ENCODE measurements at regions not wholly inside any gene's neighbourhood (a gene's known extent, or its start where the extent isn't known, plus 50 kb on each side); places are given as distances from the start of the nearest gene placed in this dataset.

DNA sequence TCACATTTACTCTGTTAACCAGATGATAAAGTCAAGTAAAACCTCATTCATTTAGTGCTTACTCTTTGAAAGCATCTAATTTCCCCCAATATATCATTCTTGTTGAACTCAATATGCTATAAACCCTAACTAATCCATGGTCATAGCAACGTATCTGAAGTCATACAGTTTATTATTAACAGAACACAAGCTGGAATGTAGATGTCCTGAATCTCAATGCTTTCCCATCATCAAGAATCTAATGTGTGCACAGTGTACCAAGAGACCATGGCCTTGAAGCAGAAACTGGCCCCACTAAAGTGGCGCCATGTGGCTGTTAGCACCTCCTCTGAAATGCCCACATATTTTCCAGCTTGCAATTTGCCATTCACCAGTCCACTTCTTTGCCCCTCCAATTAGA lies 245.8 kb downstream of the SOX9 start:
- no peak for DNase-seq (ENCODE audit: low read depth)

DNA sequence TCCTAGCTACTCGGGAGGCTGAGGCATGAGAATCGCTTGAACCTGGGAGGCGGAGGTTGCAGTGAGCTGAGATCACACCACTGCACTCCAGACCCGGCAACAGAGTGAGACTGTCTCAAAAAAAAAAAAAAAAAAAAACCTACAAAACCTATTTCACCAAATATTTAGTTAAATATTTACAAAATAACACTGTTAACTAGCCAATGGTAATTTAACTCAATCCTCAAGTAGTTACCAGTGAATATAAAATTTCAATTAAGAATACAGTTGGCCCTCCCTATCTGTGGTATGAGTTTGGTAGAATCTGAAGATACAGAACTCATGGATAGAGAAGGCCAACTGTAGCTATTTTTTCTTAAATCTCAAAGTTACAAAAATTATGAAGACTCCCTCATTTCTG lies 247.4 kb downstream of the SOX9 start:
- DNase-seq (ENCODE audit: low read depth): no peak

DNA sequence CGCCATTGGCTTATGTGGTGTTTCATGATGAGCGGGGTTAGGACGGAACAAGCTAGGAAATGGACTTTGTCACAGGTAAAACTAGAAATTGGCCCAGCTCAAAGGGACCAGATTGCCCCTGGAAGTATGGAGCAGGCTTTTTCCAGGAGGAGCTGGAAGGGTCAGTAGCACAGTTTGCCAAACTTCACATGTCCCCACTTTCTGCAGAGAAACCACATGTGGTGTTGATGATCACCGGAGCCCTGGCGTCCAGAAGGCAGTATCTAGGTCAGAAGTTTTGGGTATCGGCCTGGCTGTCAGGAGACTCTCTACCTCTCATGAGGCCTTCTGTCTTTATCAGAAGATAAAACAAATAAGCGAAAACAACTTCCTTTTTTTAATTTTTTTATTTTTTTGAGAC lies 248.5 kb downstream of the SOX9 start:
- DNase-seq (ENCODE audit: low read depth): no peak

DNA sequence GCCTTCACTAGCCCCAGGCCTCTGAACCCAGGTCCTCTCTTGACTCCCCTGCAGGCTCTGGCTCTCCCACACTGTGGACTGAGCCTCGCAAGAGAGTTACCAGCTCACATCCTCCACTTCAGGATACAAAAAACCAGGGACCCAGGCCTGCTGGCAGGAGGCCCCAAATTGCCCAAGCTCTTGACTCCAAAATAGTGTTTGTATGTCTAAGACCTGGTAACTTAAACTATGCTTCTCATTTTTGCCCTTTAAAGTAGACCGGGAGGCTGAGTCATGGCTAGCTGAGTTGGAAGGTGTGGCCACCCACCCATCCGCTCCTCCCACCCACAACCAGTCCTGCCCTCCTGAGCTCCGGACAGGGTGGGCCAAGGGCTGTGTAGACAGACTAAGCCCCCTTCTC lies 250.0 kb downstream of the SOX9 start:
- DNase-seq (ENCODE audit: low read depth): peak; percentile 75

DNA sequence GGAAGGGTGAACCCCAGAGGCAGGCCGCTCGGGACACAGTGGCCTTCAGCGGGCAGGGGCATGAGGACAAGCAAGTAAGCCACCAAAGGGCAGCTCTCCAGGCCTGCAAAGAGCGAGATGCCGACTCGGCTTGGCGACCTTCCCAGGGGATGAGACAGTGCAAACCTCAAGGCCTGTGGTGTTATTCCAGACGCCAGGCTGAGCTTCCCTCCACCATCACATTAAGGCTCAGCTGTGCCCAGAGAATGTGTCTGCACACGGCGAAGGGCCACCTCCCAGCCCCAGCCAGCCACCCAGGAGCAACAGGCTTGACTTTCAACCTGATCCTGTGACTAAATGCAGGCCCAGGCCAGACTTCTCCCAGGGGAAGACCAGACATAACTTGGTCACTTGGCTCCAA lies 251.4 kb downstream of the SOX9 start:
- DNase-seq (ENCODE audit: low read depth): peak; percentile 80

DNA sequence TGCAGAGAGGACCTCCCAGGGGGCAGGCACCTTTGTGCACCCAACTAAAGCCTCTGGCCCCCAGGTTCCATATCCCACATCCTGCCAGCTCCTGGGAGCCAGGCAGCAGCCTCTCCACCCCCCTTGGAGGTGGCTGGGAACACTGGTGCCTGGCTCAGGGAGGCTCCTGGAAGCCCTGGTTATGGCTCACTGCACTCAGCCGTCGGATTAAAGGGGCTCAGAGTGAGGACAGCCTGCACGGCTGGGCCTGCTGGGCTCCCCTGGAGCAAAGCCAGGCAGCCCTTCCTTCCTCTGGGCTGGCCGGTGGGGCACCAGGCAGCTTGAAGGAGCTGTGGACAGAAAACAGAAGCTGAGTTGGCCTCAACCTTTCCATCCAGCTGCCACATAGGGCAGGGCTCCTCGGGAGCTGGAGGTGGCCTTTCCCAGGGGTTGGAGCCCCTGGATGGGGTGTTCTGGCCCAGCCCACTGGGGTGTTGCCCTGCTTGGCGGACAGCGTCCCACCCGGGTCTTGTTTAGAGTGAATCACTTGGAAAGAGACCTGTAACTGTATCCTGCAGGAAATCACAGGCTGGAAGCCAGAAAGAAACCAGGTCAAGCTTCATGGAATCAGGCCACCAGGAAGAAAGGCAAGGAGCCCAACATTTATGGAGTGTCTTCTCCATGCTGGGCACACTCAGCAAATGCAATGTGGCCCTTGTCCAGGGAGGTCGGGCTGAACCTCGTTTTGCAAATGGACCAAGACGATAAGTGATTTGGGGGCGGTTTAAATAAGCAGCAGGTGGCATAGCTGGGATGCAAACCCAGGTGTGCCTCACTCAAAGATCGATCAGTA lies 253.3 kb downstream of the SOX9 start:
- DNase-seq (ENCODE audit: low read depth): no peak

DNA sequence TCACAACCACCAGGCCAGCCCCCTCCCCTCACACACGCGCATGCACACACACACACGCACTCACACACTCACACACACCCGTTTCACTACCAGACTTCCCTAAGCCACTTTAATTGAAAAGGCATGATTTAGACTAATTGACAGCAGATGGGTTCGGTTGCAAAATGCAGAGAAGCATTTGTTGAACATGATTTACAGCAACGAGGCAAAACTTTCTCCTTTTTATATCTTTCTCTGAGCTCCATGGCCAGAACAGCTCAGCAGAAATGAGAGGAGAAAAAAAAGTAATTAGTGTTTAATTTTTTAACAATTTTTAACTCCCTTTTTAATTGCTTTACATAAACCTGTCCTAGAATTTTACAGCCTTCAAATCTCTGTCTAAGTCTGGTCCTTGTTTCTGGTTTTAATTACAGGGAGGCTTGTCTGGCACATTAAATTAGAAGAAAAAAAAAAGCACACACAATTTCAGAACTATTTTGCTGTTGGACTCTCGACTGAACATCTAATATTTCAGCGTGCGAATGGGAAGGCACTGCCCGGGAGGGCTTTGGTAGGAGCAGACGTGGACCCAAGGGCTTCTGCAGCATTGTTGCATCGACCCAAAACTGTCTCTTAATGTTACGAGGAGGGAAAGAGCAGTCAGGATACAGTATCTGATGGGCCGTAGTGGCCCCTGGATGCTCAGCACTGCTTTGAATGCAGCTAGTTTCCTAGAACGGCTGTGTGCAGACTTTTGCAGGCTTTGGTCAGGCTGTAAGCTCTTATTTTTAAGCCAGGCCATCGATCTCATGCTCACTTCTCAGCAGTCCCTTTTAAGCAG lies 255.9 kb downstream of the SOX9 start:
- DNase-seq (ENCODE audit: low read depth): peak; percentile 66

DNA sequence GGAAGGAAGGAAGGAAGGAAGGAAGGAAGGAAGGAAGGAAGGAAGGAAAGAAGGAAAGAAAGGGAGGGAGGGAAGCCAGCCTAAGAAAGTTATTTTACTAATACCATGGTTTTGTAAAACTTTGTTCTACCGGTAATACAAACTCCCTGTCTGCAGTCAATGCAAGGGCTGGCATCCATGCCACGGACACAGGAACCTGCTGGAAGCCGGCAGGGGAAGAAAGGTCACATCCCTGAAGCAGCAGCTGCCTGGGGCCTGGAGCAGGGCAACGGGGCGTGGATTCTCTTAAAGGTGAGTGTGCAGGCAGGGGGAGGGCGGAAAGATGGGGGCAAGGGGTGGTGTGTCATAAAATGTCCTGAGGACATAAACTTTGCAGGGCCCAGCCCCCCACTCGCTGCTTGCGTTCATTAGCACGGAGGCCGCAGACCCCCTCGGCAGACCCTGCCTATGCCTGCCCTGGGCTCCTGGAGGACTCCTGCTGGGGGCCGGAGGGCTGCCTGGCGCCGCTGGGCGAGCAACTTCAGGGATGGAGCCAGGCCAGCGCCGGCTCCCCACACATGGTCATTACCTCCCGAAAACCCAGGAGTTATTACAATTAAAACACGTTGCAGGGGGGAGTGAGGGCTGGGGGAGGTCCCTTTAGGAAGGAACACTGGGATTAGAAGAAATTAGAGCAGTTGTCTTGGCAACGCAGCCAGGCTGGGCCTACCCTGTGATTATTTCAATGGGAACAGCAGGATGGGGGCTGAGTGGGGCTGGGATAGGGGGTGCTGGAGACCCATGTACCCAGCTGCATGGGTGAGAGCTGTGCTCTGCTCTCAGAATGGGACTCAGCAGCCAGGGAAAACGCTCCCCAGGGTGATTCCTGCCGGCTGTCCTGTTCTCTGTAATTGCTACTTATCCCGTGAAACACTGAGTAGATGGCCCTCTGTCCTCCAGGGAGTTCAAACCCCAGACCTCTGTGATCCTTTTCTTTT lies 257.9 kb downstream of the SOX9 start:
- DNase-seq (ENCODE audit: low read depth): no peak

DNA sequence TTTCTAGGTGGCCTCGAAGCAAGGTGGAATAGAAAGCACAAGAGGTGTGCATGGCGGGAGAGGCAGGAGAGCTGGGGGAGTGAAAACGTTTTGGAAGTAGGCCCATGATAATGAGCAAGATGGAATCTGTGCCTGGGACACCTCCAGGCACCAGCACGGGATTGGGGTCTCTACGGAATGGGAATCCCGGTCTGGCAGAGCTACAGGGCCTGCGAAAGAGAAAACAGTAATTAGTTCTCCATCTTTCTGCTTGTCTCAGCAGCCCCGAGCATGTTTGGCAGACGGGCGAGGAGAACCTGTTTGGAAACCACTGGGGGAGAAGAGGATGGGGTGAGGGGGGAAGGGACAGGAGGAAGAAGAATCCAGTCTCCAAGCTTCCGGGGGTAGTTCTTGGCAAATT lies 258.7 kb downstream of the SOX9 start:
- no peak for DNase-seq (ENCODE audit: low read depth)

DNA sequence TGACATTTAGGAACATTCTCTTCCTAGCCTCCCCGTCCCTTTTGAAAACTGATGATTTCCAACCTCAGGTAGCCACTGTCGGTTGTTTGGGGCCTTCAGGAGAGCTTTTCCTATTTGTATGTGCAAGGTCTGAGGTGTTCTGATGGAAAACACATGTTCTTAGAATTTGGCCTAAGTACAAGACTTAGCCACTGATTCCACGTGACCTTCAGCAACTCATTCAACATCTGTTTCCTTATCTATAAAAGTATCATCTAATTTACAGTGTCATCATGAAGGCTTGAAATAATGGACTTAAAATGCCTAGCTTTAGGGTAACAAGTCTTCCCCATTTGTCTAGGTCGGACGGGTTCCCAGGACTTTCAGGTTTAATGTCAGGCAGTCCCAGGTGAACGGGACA lies 259.3 kb downstream of the SOX9 start:
- peak; percentile 61 for DNase-seq (ENCODE audit: low read depth)

DNA sequence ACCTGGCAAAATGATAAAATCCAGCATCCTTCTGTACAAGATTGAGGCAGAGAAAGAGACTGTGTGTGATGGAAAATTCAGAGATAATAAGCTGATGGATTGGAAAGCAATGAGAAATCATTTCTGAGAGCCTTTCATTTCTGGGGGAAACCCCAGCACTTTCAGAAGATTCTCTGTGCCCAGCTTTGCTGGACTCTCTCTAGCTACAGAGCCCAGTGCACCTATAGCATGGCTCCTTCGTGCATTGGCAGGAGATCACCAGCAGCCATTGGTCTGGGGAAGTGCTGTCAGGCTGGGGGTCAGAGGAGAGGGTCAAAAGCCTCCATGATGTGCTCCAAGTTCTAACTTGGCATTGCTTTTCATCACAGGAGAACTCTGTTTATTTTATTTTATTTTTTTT lies 259.9 kb downstream of the SOX9 start:
- DNase-seq (ENCODE audit: low read depth): no peak

DNA sequence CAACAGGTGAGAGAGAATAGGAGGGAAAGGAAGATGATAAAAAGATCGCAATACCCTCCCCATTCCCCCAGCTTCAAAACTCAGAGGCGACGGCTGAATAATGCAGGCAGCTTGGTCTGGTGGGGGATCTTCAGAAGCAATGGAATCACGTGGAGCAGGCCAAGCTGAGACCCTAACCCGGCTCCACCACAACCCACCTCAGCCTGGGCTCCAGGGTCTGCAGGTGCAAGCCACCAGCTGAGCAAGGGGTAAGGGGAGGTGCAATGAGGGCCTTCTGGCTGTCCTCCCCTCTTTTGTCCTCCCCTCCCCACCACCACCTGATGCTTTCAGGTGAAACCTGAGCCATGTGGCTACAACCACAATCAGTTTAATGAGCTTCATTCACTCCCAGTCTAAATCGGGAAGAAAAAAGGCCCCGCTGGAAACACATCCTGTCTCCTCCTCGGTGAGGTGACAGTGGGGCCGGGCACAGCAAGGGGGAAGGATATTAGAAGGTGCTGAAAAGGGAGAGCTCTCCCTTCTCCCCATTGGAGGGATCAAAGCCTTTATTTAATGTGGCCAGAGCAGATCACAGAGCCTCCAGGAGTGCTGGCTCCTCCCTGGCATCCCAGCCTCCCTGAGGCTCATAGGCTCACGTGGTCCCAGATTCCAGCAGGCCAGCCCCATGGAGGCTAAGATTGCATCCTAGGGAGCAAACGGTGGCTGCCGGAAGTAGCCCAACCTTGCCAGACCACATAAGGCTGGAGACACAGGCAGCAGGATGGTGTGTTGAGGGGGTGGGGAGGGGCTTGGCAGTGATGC lies 261.0 kb downstream of the SOX9 start:
- DNase-seq (ENCODE audit: low read depth): peak; percentile 61

DNA sequence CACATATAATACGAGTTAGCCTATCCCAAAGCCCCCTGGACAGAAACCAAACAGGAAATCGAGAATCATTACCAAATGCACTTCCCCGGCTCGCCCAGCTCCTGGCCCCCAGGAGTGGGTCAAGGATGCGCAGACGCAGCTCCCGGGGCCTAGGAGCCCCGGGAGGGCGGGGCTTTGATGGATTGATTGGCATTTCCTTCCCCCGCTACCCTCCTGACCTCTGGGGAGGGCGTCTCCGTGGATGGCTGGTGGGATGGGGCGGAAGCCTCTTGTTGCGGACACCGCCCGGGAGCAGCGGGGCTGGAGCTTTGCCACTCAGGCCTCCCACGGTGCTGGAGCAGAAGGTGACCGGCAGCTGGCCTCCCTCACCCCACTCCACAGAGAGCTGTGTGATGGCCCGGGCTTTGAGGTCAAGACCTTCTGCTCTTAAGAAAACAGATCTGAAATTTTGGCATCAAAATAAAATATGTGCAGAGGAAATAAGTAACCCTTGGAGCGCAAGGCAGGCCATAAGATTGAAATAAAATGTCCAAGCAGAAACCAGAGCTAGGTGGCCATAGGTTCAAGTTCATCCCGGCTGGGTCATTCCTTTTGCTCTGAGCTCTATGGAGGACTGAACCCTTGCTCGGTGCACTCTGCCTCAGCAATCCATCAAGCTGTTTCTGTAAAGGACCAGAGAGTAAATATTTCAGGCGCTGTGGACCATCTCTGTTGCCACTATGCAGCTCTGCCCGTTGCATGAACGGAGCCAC lies 262.3 kb downstream of the SOX9 start:
- DNase-seq (ENCODE audit: low read depth): no peak

DNA sequence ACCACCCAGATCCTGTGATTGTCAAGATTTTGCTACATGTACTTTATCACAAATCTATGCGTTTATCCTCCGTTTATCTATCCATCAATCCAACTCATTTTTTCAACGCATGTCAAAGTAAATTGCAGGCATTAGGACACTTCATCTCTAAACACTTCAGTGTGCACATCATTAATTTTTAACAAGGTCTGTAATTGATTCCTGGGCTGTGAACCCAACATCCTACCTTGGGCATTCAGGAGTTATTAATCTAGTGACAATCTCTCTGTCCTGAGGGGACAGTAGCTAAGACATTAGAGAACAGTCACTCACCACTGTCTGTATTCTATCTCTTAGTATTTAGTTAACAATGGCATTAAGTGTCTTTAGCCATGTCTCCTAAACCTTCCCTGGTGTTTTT lies 264.7 kb downstream of the SOX9 start:
- no peak for DNase-seq (ENCODE audit: low read depth)

DNA sequence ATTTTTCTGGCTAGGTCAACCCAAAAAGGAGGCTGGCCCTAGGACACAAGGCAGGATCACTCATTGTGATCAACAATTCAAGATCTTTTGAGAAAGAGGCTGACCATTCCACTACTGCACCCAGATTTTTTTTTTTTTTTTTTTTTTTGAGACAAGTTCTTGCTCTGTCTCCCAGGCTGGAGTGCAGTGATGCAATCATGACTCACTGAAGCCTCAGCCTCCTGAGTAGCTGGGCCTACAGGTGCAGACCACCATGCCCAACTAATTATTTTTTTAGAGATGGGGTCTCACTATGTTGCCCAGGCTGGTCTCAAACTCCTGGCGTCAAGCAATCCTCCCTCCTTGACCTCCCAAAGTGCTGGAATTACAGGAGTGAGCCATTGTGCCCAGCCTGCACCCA lies 265.4 kb downstream of the SOX9 start:
- DNase-seq (ENCODE audit: low read depth): peak; percentile 68

DNA sequence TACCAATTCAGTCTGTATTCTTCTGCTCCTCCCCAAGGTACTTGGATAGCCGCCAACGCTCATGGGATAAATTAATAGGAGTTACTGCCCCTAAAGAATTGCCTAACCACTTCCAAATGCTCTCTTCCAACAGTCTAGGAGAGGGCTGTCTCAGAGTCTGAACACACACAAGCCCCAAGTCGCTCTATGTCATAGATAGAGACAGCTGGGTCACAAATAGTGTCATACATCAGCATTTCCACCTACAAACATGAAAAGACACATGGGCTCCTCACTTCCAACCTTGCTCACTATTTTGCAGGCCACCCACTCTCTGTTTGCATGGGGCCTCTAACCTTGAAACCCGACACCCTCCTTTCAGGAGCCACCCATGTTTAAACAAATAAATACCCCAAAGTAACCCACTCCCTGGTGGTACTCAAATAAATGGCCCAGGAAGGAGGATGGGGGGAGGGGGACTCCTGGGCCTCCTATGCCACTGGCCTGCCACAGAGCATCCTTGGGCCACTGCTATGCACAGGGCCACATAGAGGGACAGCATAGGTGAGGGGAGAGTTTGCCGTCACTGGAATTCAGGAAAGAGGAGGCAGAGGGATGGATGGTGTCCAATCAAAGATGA lies 265.9 kb downstream of the SOX9 start:
- DNase-seq (ENCODE audit: low read depth): peak; percentile 58

DNA sequence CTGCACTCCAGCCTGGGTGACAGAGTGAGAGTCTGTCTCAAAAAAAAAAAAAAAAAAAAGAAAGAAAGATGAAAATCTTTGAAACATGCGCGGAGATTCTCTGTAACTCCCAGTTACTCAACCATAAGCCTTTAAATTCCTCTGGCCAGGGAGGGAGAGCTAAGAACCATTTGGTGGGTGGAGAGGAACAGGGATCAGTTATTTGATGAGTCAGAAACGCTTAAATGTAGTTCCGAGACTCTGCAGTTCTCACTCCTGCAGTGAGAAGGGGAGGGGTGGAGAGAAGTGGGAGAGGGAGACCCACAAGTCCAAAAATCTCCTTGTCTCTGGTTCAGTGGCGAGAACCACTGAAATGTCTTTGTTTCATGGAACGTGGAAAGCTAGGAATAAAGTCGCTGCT lies 266.7 kb downstream of the SOX9 start:
- DNase-seq (ENCODE audit: low read depth): peak; percentile 89

DNA sequence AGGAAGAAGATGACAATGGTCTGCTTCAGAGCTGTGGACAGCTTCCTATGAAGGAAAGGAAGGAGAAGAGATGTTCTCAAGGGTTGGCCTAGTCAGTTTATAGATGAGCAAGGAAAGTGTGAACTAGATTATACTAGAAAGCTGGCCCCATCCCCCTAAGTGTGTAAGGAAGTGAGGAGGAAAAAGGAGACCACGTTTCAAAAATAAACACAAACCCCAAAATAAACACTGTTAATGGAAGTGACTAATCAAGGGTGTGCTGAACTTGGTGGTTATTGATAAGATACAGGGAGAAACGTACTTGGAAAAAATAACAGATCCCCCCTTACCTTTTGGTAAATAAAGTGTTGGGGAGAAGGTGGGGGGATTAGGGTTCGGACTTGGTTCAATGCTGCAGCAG lies 267.1 kb downstream of the SOX9 start:
- no peak for DNase-seq (ENCODE audit: low read depth)

DNA sequence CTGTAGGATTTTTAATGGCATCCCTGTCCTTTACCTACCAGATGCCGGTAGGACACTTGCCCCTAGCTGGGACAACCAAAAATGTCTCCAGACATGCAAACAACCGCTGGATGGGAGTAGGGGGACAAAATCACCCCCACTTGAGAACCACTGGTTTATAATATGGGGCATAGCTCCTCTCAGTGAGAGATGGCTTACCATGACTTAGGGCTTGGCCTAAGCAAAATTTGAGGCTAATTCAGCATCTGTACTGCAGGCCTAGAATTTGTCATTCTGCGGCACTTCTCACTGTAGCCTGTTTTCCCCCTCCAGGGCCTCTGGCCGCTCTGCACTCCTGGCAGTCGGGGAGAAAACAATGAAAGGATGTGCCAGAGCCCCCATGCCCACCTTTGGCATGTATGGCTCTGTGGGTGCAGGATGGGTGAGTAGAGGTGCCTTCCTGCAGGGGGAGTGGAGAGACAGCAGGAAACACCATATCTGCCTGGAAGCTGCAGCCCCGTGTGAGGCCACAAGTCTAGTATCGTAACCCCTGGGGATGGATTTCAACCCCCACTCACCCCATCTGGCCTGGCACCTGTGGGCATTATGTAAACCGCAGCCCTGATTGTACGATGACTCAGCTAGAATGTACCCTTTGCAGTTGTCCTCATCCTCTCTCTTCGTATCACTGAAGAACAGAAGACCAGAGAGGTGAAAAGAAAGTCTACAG lies 268.1 kb downstream of the SOX9 start:
- DNase-seq (ENCODE audit: low read depth): peak; percentile 97
